ENCODE measurements at regions not wholly inside any gene's neighbourhood (a gene's known extent, or its start where the extent isn't known, plus 50 kb on each side); places are given as distances from the start of the nearest gene placed in this dataset.

GRCh38 chr6:79385893-79386292 is 151.3 kb downstream of the LCA5 start (continued):
- TF ChIP-seq, protein P1, sequence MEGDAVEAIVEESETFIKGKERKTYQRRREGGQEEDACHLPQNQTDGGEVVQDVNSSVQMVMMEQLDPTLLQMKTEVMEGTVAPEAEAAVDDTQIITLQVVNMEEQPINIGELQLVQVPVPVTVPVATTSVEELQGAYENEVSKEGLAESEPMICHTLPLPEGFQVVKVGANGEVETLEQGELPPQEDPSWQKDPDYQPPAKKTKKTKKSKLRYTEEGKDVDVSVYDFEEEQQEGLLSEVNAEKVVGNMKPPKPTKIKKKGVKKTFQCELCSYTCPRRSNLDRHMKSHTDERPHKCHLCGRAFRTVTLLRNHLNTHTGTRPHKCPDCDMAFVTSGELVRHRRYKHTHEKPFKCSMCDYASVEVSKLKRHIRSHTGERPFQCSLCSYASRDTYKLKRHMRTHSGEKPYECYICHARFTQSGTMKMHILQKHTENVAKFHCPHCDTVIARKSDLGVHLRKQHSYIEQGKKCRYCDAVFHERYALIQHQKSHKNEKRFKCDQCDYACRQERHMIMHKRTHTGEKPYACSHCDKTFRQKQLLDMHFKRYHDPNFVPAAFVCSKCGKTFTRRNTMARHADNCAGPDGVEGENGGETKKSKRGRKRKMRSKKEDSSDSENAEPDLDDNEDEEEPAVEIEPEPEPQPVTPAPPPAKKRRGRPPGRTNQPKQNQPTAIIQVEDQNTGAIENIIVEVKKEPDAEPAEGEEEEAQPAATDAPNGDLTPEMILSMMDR (IDR thresholded peaks at IDR 0.05 in 2 of 3, conservative IDR thresholded peaks at IDR 0.05 in 1 of 3; ENCODE audit: borderline replicate concordance in 1 of 3, insufficient read depth in 1 of 3, low read depth in 2 of 3, low read length in 2 of 3): no peak
- TF ChIP-seq JUND (IDR thresholded peaks at IDR 0.05) (no peak), ATF3 (IDR thresholded peaks at IDR 0.05) (no peak), EGR1 (IDR thresholded peaks at IDR 0.05; ENCODE audit: low read depth) (no peak)

DNA sequence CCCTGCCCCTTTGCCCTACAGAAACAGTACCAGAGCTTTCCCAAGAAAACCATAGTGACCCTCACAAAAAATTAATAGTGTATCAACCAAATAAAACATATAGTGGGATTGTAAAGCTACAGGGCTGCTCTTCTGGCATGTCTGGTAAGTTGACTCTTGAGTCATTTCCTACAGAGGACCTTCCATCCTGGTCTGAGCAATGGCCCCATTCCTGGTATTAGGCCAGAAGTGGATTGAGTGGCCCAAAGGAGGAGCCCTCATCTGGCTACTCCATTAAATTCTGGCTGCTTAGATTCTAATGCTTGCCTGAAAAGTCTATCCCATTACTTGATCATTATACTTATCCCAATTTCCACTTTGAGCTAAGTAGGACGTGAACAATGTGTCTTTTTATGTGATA is 150.9 kb upstream of the HMGN3 start:
- no peak overlapping the region for H3K4me3 ChIP-seq (replicated peaks in 1 of 2; ENCODE audit: low read depth in 1 of 2, low read length in 2 of 2)
- ChIA-PET RAD21 (ENCODE audit: low non-redundant PET in 1 of 2, low total read pairs in 2 of 2, uncharacterized antibody in 2 of 2, unreplicated experiment in 2 of 2) (no interaction called here), CTCF (no interaction called here), POLR2A (no interaction called here)
- H3K27me3 ChIP-seq (ENCODE audit: insufficient read depth, low read length): no peaks in the 10 kb centered on the region
- BruUV-seq (replicated peaks): no TSS peak
- no peaks in the 10 kb centered on the region for H4K20me1 ChIP-seq (ENCODE audit: insufficient read depth)
- no peaks in the 10 kb centered on the region for H3K9me2 ChIP-seq (ENCODE audit: insufficient read depth)
- no peaks in the 10 kb centered on the region for H3K79me2 ChIP-seq (ENCODE audit: insufficient read depth, low read length)
- ATAC-seq (no peak), DNase-seq (ENCODE audit: low read depth, low spot score) (no peak)
- H3K36me3 ChIP-seq (ENCODE audit: control insufficient read depth in 1 of 2, insufficient read depth in 2 of 2, low read length in 2 of 2): no peaks in the 10 kb centered on the region
- H3K9ac ChIP-seq (ENCODE audit: low read length): no peak overlapping the region
- no peak overlapping the region for H3K27ac ChIP-seq (ENCODE audit: low read depth, low read length)
- intact Hi-C loops (cut with micrococcal nuclease): no loop called here
- no peak overlapping the region for H3K4me2 ChIP-seq (ENCODE audit: low read length)
- H3K9me3 ChIP-seq (ENCODE audit: control insufficient read depth in 1 of 2, insufficient read depth in 1 of 2, low read depth in 1 of 2, low read length in 2 of 2): no peaks in the 10 kb centered on the region
- no peak for TF ChIP-seq SIN3A (IDR thresholded peaks at IDR 0.05; ENCODE audit: low read depth)
- no peak for TF ChIP-seq FOSL1 (IDR thresholded peaks at IDR 0.05; ENCODE audit: low read depth)
- TF ChIP-seq, protein P1 (IDR thresholded peaks at IDR 0.05 in 2 of 3, conservative IDR thresholded peaks at IDR 0.05 in 1 of 3; ENCODE audit: borderline replicate concordance in 1 of 3, insufficient read depth in 1 of 3, low read depth in 2 of 3, low read length in 2 of 3): no peak
- no peak for TF ChIP-seq MAX (IDR thresholded peaks at IDR 0.05)
- TF ChIP-seq EZH2phosphoT487 (IDR thresholded peaks at IDR 0.05; ENCODE audit: borderline replicate concordance): no peak
- no peak for TF ChIP-seq ATF3 (IDR thresholded peaks at IDR 0.05)
- no peak for TF ChIP-seq EZH2 (IDR thresholded peaks at IDR 0.05)
- no peak for TF ChIP-seq TCF7L2 (IDR thresholded peaks at IDR 0.05; ENCODE audit: borderline replicate concordance, extremely low read depth, insufficient read depth, insufficient read length)
- TF ChIP-seq POLR2A (IDR thresholded peaks at IDR 0.05; ENCODE audit: borderline replicate concordance, extremely low read depth, insufficient read depth, insufficient read length): no peak
- no peak for TF ChIP-seq SRF (IDR thresholded peaks at IDR 0.05; ENCODE audit: low read depth)
- no peak for TF ChIP-seq ELF1 (IDR thresholded peaks at IDR 0.05; ENCODE audit: borderline replicate concordance, low read depth)
- no peak overlapping the region for H2AFZ ChIP-seq (ENCODE audit: low read depth, low read length, poor library complexity, severe bottlenecking)
- no peaks in the 10 kb centered on the region for H3K4me1 ChIP-seq (ENCODE audit: control insufficient read depth in 1 of 2, insufficient read depth in 2 of 2, low read length in 2 of 2)
